ENCODE measurements at regions not wholly inside any gene's neighbourhood (a gene's known extent, or its start where the extent isn't known, plus 50 kb on each side); places are given as distances from the start of the nearest gene placed in this dataset.

- TF ChIP-seq POLR2A (IDR thresholded peaks at IDR 0.05) (no peak), CTCF (IDR thresholded peaks at IDR 0.05) (no peak)
These were observed 682.6 kb downstream of the CBLN4 start for GRCh38 chr20:55322745-55323144.
